HG02588 (cell line): ENCODE measurements at regions not wholly inside any gene's neighbourhood (a gene's known extent, or its start where the extent isn't known, plus 50 kb on each side); places are given as distances from the start of the nearest gene placed in this dataset.
"Not testable (repeated sequence)": the region's sequence is repeated elsewhere in the genome, so short reads cannot be mapped to it uniquely, and the experiment has no call there.

Source experiments
- ATAC-seq: cut with Tn5 transposase; IDR thresholded peaks from one replicate; pipeline ENCODE4 v1.9.1; 2021; ENCODE audit warnings: mild to moderate bottlenecking, moderate library complexity; ENCODE audit not compliant: unreplicated experiment

DNA sequence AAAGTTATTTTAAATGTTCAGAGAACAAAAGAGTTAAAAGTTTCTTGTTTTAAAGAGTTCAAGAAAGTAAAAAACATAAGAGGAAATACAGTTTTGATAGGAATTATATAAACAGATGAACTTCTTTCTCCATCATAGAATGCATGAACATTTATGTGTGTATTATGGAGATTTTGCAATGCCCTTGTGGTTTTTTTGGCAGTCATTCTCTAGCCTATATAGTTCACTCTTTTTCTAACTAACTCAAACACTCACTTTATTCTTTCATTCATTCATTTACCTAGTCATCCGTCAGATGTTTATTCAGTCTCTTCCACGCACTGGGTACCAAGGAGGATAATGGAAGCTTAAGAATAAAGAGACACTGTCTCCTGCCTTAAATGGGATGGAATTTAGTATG, 195.9 kb upstream of the VLDLR start:
- no peak for ATAC-seq

GRCh38 chr9:2427120-2427891, 194.3 kb upstream of the VLDLR start:
- ATAC-seq, result no peak

GRCh38 chr9:2439957-2440356, 181.6 kb upstream of the VLDLR start:
- ATAC-seq, result no peak

DNA sequence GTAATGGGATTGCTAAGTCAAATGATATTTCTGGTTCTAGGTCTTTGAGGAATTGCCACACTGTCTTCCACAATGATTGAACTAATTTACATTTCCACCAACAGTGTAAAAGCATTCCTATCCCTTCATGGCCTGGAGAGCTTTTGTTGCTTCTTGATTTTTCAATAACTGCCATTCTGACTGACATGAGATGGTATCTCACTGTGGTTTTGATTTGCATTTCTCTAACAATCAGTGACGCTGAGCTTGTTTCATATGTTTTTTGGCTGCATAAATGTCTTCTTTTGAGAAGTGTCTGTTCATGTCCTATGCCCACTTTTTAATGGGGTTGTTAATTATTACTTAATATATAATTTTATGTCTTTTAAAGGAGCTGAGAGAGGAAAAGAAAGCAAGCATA, 177.7 kb upstream of the VLDLR start:
- ATAC-seq, result not testable (repeated sequence)

DNA sequence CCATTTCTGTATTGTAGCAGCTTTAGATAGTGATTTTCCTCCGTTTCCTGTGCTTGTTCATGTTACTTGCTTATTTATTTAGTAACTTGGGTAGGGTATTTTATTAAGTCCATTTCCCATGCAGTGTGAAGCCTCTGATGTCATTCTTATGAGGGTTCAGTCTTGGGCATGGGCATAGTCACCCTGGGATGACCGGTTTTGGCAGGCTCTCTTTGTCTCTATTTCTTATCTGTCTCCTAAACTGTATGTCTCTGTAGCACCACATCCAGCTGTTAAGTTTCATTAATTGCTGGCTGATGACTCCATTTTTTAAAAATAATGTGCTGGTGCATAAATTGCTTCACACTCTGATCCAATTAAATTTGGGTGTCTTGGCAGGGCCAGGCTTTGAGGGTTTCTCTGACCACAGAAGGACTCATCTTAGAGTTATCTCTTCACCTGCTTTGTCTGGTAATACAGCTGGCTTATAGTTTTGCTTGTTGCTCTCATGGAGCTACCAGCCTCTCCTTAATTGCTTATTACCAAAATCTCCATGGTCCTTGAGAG, 173.3 kb upstream of the VLDLR start:
- ATAC-seq, result no peak

- no peak for ATAC-seq
Measured at GRCh38 chr9:2453106-2453505, 168.5 kb upstream of the VLDLR start.

GRCh38 chr9:2453701-2454100, 167.9 kb upstream of the VLDLR start:
- no peak for ATAC-seq

DNA sequence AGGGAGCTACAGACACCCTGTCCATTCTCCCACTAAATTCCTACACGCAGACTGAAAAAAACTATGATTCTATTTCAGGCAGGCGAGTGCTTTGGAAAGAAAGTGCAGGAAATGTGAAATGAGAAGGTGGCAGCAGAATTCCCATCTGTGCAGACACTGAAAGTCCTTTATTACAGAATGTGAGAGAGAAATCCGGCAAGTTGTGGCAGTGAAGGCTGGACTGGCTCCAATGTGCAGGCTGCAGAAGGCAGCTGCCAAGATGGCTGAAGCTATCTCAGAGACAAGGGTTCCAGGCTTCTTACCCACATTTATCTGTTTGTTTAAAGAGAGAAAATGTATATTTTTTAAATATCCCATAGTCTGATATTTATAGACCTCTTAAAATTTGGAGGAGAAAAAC, 161.8 kb upstream of the VLDLR start:
- ATAC-seq, result no peak

- ATAC-seq, result no peak
Measured at GRCh38 chr9:2461892-2462291, 159.7 kb upstream of the VLDLR start.

DNA sequence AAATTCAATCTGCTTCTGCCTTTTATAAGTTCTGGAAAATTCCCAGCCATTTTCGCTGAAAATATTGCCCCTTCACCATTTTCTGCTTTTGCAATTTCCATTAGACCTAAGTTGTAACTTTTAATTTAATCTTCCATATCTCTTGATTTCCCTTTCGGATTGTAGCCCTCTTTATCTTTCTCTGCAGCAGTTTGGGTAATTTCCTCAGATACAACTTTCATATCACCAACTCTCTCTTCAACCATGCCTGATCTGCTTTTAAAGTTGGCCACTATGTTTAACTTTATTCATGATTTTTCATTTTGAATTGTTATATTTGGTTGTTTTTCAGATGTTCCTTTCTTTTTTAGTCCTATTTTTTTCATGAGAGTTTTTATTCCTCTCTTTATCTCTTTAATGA, 157.0 kb upstream of the VLDLR start:
- ATAC-seq, result no peak

- no peak for ATAC-seq
Measured at GRCh38 chr9:2465516-2465915, 156.1 kb upstream of the VLDLR start.

GRCh38 chr9:2465921-2466460, 155.6 kb upstream of the VLDLR start:
- peak; percentile 99 for ATAC-seq

DNA sequence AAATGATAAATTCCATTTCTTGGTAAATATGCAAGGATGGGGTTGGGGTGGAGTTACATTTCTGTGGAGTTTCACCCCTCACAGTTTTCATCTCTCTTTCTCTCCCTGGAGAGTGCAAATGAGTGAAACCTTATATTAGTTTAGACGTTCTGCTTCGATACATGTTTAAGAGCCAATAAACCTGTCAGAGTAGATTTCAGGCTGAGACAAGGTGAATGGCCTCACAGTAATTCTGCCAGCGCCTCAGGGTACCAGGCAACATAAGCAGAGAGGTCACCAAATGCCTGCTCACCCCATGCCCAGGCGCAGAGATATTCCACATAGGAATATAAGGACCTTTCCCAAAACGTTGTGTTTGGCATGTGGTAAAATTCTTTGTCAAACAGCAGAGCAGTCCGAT, 154.9 kb upstream of the VLDLR start:
- ATAC-seq, result no peak

GRCh38 chr9:2469681-2470221, 151.8 kb upstream of the VLDLR start:
- ATAC-seq, result no peak

- ATAC-seq, result no peak
Measured at GRCh38 chr9:2473681-2474080, 147.9 kb upstream of the VLDLR start.

GRCh38 chr9:2477755-2478154, 143.8 kb upstream of the VLDLR start:
- no peak for ATAC-seq

DNA sequence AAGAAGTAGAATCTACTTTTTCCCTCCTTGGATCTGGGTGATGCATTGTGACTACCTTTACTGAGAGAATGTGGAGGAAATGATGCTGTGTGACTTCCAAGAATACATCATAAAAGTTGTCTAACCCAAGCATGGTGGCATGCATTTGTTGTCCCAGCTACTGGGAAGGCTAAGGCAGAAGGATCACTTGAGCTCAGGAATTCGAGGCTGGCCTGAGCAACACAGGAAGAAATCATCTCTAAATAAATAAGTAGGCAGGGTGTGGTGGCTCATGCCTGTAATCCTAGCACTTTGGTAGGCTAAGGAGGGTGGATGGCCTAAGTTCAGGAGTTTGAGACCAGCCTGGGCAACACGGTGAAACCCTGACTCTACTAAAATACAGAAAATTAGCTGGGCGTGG, 143.2 kb upstream of the VLDLR start:
- no peak for ATAC-seq

GRCh38 chr9:2479056-2479565, 142.5 kb upstream of the VLDLR start:
- ATAC-seq, result no peak

GRCh38 chr9:2480255-2480837, 141.2 kb upstream of the VLDLR start:
- ATAC-seq, result no peak

DNA sequence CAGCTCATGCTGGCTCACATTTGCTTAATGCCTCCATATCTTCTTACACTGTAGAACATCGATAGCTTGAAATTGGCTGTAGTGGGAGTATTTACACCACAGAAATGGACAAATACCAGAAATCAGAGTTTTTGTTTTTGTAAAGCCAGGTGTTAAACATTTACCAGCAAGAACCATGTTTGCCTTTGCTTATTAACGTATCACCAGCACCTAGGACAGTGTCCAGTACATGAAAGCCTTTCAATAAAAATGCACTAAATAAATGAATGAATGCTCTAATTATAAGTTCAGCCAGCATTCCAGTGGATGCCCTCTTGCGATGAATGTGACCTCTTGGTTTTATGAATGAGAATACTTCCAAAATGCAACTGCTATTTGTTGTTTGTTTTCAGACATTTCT, 140.4 kb upstream of the VLDLR start:
- no peak for ATAC-seq

DNA sequence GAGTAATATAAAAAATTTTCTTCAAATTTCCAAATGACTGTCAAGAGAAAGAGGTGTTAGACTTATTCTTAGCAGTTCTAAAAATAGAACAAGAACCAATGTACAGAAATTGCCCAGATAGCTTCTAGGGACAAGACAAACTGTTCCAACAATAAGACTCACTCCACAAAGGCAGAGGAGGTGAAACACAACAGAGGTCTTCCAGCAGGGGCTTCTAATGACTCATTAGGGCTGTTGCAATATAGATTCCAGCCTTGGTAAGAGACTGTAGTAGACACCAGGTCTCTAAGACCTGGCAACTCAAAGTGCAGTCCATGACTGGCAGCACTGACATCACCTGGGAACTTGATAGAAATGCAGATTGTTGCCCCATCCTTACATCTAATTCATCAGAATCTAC, 134.6 kb upstream of the VLDLR start:
- ATAC-seq, result no peak

DNA sequence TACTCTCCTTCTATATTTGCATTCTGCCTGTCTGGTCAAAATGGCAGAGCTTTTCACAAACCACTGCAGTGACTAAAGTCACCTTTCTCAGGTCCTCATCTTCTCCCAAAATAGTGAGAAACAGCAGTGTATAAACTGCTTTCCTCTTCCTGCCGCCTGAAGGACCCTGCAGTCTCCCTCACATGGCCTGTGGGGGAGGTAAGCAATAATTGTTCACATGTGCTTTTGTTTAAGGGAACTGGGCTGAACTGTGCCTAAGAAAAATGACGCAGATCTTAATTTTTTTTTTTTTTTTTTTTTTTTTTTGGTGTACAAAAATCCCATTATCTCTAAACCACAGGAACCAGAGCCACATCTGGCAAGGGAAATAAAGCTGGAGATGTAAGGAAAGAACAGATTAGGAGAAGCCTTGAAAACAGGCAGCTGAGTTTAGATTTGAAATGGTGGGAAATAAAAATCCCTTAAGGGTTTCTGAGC, 131.7 kb upstream of the VLDLR start:
- no peak for ATAC-seq
